KMS-11 (cell line): ENCODE measurements at regions not wholly inside any gene's neighbourhood (a gene's known extent, or its start where the extent isn't known, plus 50 kb on each side); places are given as distances from the start of the nearest gene placed in this dataset.

ENCODE experiments used
- H2AFZ ChIP-seq: fragments of 200-600 bp; sonication (generic); 2 replicates; pipeline ENCODE4 v1.6.1; 2016; ENCODE audit warnings: antibody characterized with exemption, mixed run types, low read depth
- H3K27ac ChIP-seq: fragments of 200-600 bp; sonication (generic); 2 replicates; pipeline ENCODE4 v1.6.1; 2016; ENCODE audit warnings: mild to moderate bottlenecking, mixed run types
- H3K27me3 ChIP-seq: fragments of 200-600 bp; sonication (generic); 2 replicates; pipeline ENCODE4 v1.6.1; 2017; ENCODE audit warnings: mild to moderate bottlenecking, low read depth, mixed run types, moderate library complexity; ENCODE audit not compliant: insufficient read depth
- H3K36me3 ChIP-seq: fragments of 200-600 bp; sonication (generic); 2 replicates; pipeline ENCODE4 v1.6.1; 2017; ENCODE audit warnings: mild to moderate bottlenecking, mixed run types; ENCODE audit not compliant: insufficient read depth
- H3K4me1 ChIP-seq: fragments of 200-600 bp; sonication (generic); 2 replicates; pipeline ENCODE4 v1.6.1; 2016; ENCODE audit warnings: mild to moderate bottlenecking, low read depth, mixed run types; ENCODE audit not compliant: poor library complexity, severe bottlenecking
- H3K4me2 ChIP-seq: fragments of 200-600 bp; sonication (generic); 2 replicates; pipeline ENCODE4 v1.7.0; 2016; ENCODE audit warnings: mild to moderate bottlenecking, mixed run types
- H3K4me3 ChIP-seq: fragments of 200-600 bp; sonication (generic); IDR thresholded peaks from 2 replicates; pipeline ENCODE4 v1.6.1; 2017; ENCODE audit warnings: low read depth, low read length, mixed read lengths; ENCODE audit not compliant: insufficient read depth
- H3K79me2 ChIP-seq: fragments of 200-600 bp; sonication (generic); 2 replicates; pipeline ENCODE4 v1.6.1; 2016; ENCODE audit warnings: low read depth, mixed run types; ENCODE audit not compliant: insufficient read depth
- H3K9ac ChIP-seq: fragments of 200-600 bp; sonication (generic); 2 replicates; pipeline ENCODE4 v1.6.1; 2016; ENCODE audit warnings: mild to moderate bottlenecking, mixed run types
- H4K20me1 ChIP-seq: fragments of 200-600 bp; sonication (generic); 2 replicates; pipeline ENCODE4 v1.6.1; 2016; ENCODE audit warnings: mild to moderate bottlenecking, mixed run types; ENCODE audit not compliant: insufficient read depth
- TF ChIP-seq, protein P1 (sequence below): fragments of 200-600 bp; sonication (generic); conservative IDR thresholded peaks from 2 replicates; pipeline ENCODE4 v1.6.1; 2017; ENCODE audit warnings: low read depth, mild to moderate bottlenecking, antibody characterized with exemption, low read length, moderate library complexity, mixed read lengths

DNA sequence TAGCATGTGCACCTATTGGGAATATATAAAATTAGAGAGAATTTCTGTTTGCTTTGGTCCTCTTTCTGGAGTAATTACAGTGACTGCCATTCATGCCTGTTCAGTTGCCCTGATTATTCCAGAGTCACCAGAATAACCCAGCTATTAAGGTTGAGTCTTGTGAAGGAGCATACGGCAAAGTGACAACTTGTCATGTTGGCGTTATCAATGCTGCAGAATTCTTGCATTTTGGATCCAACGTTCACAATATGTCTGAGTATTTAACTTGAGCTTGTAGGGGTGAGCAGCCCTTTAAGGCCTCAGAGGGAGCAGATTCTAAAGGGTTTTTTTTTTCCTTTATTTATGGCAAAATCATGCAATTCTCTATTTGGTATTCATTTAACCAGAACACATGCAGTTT is 419.4 kb upstream of the MGMT start:
- Histone ChIP-seq H3K27me3 (no peaks in the 10 kb centered on the region), H3K9ac (no peak overlapping the region), H2AFZ (no peak overlapping the region), H3K27ac (no peak overlapping the region), H3K36me3 (no peaks in the 10 kb centered on the region), H3K79me2 (no peaks in the 10 kb centered on the region), H3K4me3 (no peak overlapping the region), H3K4me2 (no peak overlapping the region), H4K20me1 (no peaks in the 10 kb centered on the region), H3K4me1 (peaks cover 3% of the 10 kb centered on the region)
- TF ChIP-seq, protein P1, sequence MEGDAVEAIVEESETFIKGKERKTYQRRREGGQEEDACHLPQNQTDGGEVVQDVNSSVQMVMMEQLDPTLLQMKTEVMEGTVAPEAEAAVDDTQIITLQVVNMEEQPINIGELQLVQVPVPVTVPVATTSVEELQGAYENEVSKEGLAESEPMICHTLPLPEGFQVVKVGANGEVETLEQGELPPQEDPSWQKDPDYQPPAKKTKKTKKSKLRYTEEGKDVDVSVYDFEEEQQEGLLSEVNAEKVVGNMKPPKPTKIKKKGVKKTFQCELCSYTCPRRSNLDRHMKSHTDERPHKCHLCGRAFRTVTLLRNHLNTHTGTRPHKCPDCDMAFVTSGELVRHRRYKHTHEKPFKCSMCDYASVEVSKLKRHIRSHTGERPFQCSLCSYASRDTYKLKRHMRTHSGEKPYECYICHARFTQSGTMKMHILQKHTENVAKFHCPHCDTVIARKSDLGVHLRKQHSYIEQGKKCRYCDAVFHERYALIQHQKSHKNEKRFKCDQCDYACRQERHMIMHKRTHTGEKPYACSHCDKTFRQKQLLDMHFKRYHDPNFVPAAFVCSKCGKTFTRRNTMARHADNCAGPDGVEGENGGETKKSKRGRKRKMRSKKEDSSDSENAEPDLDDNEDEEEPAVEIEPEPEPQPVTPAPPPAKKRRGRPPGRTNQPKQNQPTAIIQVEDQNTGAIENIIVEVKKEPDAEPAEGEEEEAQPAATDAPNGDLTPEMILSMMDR: no peak

DNA sequence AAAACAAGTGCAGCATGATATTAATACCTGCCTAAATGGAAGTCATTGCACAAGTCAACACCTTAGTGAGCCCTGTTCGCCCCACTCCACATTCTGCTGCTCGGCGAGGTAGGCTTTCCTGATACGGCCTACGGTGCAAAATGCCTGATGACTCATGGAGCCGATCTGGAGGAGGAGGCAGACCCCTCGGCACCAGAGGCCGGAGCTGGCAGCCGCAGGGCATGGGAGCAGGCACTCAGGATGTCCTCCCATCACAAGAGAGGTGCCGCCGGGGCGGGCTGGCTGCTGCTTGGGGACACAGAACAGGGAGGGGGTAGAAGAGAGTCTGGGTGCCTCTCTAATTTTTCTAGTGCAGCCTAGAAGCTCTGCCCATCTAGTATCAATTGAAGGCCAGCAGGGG is 418.5 kb upstream of the MGMT start:
- no peaks in the 10 kb centered on the region for H3K36me3 ChIP-seq
- no peaks in the 10 kb centered on the region for H4K20me1 ChIP-seq
- TF ChIP-seq, protein P1: no peak
- no peaks in the 10 kb centered on the region for H3K27me3 ChIP-seq
- no peaks in the 10 kb centered on the region for H3K79me2 ChIP-seq
- H3K4me1 ChIP-seq: peaks cover 6% of the 10 kb centered on the region
- H3K27ac ChIP-seq: no peak overlapping the region
- H3K9ac ChIP-seq: no peak overlapping the region
- H2AFZ ChIP-seq: no peak overlapping the region
- no peak overlapping the region for H3K4me2 ChIP-seq
- H3K4me3 ChIP-seq: no peak overlapping the region

GRCh38 chr10:129049501-129049900 is 417.5 kb upstream of the MGMT start:
- no peaks in the 10 kb centered on the region for H3K79me2 ChIP-seq
- H3K36me3 ChIP-seq: no peaks in the 10 kb centered on the region
- H3K9ac ChIP-seq: no peak overlapping the region
- TF ChIP-seq, protein P1: no peak
- no peak overlapping the region for H3K27ac ChIP-seq
- H2AFZ ChIP-seq: no peak overlapping the region
- H3K4me2 ChIP-seq: no peak overlapping the region
- H4K20me1 ChIP-seq: no peaks in the 10 kb centered on the region
- H3K4me3 ChIP-seq: no peak overlapping the region
- peaks cover 6% of the 10 kb centered on the region for H3K4me1 ChIP-seq
- no peaks in the 10 kb centered on the region for H3K27me3 ChIP-seq

- Histone ChIP-seq H3K36me3 (no peaks in the 10 kb centered on the region), H4K20me1 (no peaks in the 10 kb centered on the region), H2AFZ (no peak overlapping the region), H3K27me3 (no peaks in the 10 kb centered on the region), H3K9ac (no peak overlapping the region), H3K4me2 (no peak overlapping the region), H3K4me1 (peaks cover 50% of the 10 kb centered on the region), H3K27ac (no peak overlapping the region), H3K4me3 (no peak overlapping the region), H3K79me2 (no peaks in the 10 kb centered on the region)
- TF ChIP-seq, protein P1: no peak
Observed at GRCh38 chr10:129055225-129055624, 411.8 kb upstream of the MGMT start.
